SIG-M5 (cell line): ENCODE measurements at regions not wholly inside any gene's neighbourhood (a gene's known extent, or its start where the extent isn't known, plus 50 kb on each side); places are given as distances from the start of the nearest gene placed in this dataset.
"Not testable (repeated sequence)": the region's sequence is repeated elsewhere in the genome, so short reads cannot be mapped to it uniquely, and the experiment has no call there.

Source experiments
- DNase-seq: peaks from one replicate; lab custom pipeline; 2025; lab: John Stamatoyannopoulos, UW

DNA sequence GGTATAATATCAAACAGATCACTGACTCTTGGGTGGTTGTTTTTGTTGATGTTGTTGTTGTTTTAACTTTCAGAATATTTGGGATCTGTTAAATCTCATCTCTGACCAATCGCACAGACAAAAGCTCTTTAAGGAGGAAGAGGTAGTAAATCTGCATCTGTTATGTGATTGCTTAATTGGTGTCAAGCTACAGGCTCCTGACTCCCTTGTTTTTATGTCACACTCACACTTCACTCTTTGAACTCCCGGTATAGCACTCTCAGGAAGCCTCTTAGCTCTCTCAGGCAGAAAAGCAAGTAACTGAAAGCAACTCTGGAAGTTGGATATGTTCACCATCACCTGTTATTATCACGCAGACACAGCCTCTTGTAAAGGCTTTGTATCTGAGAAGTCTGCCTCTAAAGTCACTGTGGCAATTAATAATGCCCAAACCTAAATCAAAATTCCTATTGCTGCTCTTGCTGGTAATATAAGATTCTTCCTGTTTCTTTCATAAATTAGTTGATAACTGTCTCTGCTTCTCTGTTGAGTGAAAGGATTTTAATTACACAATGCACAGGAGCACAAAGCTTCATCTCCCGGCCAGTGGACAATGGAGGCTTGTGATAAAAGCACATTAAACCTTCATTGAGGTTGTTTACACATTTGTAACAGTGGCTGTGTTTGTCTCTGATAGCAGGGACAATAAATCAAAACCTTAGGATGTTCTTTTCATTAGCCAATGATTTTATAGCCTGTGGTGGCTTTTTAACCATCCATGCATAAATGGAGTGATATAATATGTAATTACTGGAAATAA is 576.7 kb downstream of the MFSD1 start:
- no peak for DNase-seq

DNA sequence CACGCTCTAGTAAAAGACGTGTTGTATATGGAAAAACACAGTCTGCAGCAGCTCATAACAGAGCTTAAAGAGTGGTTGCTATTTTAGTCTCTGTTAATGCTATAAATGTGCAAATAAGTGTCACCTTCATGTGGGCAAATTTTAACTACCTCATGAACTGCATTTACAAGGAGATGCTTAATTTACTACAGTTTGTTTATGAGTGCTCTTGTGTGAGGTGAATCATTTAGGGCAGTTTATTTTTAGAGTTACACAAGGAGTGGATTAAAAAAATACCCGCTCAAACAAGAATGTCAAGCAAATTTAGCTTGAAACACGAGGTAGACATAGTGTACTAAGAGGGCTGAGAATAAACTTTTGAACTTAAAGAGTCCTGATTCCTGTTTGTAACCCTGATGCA is 579.0 kb downstream of the MFSD1 start:
- no peak for DNase-seq

DNA sequence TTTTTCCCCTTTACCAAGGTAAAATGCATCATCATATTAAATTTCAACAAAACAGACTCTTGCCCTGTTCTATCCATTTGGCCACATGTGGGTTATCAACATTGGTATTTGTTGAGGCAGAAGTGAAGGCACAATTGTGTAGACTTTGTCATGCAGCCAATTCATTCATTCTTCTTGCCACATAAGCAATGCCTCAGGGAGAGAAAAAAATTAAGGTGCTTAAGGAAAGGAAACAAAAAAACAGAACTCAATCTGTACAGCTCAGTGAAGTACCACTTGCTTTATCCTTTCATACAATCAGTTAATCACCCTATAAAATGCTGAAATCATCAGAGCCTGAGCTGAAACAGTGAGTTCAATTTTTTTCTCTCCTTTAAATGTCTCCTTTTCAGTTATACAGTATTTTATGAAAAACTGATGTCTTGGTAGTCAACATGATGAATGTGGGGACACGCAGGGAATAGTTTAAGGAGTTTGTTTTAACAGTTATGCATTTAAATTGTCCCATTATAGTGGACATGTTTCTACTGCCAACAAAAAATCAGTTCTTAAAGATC is 588.9 kb downstream of the MFSD1 start:
- DNase-seq, result no peak

DNA sequence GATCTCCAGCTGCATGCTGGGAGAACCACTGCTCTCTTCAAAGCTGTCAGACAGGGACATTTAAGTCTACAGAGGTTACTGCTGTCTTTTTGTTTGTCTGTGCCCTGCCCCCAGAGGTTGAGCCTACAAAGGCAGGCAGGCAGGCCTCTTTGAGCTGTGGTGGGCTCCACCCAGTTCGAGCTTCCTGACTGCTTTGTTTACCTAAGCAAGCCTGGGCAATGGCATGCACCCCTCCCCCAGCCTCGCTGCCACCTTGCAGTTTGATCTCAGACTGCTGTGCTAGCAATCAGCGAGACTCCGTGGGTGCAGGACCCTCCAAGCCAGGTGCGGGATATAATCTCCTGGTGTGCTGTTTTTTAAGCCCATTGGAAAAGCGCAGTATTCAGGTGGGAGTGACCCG is 591.0 kb upstream of the IL12A start:
- DNase-seq, result not testable (repeated sequence)

DNA sequence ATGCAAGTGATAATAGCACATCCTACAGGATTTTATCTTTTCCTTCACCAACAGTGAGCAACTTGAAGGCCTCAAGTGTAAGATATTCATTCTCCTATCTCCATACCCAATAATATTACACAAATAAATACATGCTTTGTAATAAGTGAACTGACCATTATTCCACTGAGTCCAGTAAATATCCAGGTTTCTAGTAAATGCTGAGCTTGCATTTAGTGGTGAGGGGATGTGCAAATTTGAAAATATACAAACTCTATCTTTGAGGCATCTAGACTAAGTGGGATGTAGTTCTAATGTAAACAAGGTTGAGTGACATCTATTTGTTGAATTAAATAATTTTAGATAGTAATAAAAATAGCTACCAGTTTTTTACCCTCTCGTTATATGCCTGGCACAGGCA is 587.6 kb upstream of the IL12A start:
- DNase-seq, result no peak

DNA sequence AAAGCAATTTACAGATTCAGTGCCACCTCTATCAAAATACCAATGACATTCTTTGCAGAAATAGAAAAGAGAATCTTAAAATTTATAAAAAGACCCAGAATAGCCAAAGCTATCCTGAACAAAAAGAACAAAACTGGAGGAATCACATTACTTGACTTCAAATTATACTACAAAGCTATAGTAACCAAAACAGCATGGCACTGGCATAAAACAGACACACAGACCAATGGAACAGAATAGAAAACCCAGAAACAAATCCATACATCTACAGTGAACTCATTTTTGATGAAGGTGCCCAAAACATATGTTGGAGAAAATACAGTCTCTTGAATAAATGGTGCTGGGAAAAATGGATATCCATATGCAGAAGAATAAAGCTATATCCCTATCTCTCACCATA is 578.9 kb upstream of the IL12A start:
- not testable (repeated sequence) for DNase-seq

DNA sequence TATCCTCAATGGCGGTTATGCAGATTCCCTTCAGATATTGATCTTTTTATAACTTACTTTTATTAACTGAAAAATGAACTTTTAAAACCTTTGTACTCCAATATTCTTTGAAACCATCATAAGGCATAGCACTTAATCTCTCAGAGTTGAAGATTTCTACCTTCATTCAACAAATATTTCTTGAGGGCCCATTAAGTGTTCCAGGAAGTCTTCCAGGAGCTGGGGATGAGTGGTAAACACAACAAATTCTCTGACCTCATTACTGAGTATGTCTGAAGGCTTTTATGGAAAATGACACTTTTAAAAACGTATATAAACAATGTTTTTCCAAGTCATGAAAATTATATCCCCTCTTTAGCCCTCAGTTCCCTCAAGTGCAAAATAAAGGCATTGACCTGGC is 575.3 kb upstream of the IL12A start:
- DNase-seq, result no peak

DNA sequence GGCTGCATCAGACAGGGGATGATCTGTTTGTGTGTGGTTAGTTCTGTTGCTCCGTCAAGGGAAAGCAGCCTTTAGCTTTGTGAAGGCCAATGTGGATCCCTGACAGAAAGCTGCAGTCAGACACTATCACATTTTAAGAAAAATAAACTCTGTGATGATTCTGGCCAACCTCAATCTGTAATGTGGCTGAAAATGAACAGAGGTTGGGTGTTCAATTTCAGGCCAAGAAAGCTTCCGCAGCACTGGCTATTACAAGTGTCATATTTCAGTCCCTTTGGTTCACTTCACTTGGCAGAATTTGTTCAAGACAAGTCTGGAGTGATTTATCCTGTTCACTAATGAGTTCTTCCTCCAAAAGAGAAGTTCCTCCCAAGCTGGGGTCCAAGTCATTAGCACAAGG is 571.8 kb upstream of the IL12A start:
- no peak for DNase-seq

DNA sequence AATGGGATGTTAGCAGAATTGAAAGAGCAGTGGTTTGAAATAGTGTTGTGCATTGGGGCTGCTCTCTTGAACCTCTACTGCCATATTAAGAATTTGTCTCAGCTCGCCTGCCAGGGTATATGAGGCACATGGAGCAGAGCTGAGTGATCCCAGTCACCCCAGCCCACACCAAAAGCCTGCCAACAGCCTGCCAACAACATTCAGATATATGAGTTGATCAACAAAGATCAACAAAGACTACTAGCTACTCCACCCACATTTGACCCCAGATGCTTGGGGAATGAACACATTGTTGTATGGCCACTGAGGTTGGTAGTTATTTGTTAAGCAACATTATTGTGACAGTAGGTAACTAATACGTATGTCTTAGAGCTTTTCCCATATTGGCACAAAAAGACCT is 570.9 kb upstream of the IL12A start:
- no peak for DNase-seq

DNA sequence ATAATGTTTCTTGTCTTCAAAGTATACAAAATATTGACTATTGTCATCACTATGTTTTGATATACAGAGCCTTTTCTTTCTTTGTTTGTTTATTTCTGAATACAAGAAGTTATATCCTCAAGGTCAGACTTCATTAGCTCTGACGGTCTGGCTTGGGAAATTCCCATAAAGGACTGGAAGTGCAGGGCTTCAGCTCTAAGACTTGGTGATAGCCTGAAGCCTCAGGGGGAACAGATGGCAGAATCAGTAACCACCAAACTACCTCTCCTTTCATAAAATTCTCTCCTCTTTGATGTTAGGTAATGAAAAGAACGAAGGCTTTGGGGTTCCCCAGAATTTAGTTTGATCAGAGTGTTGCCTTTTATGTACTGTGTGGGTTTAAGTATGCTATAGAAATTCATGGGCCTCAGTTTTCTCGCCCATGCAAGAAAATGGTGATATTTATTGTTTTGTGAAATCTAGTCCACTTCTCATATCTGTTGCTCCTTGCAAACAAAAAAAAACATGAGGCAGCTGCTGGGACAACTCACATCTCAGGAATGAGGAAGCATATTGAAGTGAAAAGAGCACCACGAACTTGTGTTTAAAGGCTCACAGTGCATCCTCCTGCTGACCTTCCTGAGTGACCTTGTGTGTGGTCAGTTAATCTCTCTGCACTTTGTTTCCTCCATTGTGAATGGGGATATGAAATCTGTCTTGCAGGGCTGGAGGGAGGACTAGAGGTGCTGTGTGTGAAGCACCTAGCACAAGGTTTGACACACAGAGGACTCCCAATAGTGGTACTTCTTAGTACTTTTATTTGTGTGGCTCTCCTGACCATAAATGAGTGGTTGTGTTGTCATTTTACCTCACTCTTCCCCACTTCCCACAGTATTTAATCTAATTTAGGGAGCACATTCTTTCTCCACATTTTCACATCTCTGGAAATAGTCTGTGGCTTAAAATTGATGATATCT is 569.8 kb upstream of the IL12A start:
- DNase-seq, result no peak

DNA sequence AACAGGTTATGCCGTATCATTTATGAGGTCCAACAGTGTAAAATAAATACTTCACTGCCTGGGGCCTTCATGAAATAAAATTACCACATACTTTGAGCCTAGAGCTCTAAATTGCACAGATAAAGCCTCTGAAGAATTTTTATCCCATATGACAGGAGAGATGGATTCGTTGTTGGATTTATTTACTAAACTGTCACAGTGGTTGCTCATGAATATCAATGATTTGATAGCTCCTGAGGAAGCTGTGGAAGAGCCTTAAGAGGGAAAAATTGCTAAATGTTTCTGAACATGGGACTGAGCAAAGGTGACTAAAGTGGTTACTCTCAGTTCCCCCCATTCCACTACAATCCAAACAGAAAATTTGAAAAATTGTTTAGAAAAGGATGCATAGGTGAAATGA is 558.9 kb upstream of the IL12A start:
- DNase-seq, result no peak

DNA sequence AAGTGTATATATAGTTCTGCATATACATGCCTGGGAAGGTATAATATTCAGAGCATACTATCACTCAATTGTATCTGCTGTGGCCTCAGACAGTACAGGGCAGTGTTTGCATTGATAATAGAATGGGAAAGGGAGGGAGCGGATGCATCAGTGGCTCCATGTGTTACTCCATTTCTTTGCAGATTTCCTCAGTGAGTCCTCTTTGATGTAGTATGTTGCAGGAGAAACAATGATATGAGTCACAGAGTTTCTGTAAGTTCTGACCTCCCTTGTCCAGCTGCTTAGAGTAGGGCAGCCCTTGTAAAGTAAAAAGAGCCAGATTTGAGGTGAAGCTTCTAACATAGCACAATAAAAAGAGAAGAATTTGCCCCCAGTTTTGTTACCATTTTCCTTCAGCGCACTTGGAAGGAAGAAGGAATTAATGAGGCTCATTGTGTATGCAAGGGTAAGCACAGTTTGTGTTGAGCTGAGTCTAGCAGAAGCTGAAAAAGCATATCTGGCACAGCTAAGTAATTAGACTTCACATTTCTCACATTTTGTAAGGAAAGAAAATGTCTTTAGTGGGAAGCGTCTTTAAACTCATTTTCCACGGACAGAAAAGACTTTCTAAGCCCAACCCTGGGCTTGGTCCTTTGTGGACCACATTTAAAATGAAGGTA is 555.8 kb upstream of the IL12A start:
- no peak for DNase-seq

DNA sequence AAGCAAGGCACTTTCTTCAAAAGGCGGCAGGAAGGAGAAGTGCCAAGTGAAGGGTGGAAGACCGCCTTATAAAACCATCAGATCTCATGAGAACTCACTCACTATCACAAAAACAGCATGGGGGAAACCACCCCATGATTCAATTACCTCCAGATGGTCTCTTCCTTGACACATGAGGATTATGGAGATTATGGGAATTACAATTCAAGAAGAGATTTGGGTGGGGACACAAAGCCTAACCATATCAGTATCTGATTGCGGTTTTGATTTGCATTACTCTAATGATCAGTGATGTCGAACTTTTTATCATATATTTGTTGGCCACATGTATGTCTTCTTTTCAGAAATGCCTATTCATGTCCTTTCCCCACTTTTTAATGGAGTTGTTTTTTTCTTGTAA is 549.3 kb upstream of the IL12A start:
- no peak for DNase-seq

DNA sequence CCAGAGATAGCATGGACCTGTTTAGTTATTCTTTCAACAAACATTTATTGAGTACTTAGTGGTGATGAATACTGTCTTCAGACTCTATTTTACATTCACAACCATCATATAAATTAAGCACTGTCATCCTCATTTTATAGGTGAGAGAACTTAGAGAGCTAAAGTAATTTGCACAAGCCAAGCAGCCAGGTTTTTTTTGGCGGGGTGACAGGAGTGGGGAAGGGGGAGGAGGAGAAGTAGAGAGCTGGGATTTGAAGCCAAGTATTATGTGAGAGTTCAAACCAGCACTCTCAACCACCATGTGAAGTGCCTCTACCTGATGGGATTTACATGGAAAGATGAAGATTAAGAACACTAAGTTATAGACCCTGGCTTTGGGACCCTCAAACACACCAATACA is 547.4 kb upstream of the IL12A start:
- no peak for DNase-seq

DNA sequence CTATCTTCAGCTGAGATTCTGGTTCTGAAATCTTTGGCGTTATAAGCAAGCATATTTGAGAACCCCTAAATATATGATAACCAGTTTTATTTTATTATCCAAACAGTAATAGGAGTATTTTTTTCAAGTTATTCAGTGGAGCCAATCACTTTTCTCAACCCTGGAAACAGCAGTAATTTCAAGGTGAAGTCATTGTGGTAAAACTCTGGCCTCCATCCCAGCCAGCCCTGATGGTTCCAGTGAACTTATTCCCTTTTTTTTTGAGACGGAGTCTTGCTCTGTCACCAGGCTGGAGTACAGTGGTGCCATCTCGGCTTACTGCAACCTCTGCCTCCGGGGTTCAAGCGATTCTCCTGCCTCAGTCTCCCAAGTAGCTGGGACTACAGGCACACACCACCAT is 545.4 kb upstream of the IL12A start:
- DNase-seq, result no peak

DNA sequence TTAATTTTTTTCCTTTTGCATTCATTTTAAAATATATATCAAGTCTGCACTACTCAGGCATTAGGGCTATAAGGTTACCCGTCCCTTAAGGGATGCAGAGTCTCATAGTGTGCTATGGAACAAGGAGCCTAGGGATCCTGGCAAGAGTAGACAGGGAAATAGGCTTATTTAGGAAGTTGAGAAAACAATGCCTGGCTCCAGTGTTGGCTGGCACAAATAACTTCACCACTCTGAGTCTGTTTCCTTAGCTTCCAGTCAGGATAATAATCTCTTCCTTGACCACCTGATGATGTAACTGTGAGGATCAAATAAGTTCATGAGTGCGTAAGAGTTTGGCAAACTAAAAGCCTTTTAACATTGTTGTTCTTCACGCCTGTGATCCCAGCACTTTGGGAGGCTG is 540.8 kb upstream of the IL12A start:
- no peak for DNase-seq

DNA sequence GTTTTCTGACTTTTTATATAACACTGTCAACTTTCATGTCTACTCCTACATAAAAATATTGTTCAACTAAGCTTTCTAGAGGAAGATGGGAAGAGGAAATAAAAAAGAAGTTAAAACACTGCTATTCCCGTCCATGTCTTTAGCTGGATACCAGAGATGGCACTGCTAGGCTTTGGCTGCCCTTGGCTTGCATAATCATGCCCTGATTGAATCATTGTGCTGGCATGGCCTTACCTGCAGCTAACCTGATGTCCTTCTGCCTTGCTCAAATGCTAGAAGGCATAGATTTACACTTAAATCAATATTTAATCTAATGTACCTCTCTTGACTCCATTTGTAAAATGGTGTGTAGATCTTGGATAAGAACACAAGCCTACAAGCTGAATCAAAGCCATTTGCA is 539.7 kb upstream of the IL12A start:
- no peak for DNase-seq

DNA sequence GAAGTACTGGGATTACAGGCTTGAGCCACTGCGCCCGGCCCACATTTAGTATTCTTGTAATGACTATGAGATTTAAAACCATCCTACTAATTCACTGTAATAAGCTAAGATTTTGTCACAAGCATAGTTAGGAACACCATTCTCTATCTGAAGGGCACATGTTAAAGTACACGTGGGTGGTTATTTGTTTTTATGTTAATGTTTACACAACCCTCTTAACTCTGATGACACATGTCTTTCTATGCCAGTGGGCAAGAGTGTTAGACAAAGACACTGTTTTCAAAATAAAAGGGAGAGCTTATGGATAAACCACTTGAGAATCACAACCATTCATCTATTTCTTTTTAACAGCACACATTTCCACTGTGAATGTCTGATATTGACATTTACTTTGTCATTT is 537.6 kb upstream of the IL12A start:
- no peak for DNase-seq

DNA sequence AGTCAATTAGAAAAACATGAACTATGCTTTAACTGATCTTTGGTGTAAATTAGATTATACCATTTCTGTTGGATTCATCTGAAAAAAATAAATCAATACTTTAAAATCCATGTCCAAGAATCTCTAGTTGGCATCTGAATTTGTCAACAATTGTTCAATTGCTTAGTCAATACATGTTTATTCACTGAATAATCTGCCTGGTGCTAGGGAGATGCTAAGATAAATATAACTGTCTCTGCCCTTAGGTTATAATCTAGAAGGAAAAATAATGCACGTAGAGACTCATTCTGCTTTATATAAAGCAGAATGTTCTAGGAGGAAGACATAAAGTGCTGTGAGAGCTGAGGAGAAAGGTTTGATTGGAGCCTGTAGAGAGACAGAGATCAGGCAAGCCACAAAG is 537.2 kb upstream of the IL12A start:
- DNase-seq, result no peak

DNA sequence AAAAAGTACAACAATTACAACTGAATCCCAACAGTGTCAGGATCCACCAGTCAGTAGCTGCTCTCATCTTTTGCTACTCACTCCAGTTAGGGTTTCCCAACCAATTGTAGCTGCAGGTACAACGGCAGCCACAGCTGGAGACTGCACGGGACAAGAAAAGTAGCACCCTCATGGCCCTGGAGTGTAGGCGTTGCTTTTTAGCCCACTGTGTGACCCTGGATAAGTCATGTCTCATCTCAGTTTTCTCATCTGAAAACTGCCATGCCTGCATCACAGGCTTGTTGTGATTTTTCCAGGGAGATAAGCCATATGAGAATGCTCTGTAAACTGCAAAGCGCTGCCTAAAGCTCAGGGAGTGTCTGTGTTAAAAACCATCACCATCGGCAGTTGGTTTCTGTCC is 535.6 kb upstream of the IL12A start:
- DNase-seq, result no peak

DNA sequence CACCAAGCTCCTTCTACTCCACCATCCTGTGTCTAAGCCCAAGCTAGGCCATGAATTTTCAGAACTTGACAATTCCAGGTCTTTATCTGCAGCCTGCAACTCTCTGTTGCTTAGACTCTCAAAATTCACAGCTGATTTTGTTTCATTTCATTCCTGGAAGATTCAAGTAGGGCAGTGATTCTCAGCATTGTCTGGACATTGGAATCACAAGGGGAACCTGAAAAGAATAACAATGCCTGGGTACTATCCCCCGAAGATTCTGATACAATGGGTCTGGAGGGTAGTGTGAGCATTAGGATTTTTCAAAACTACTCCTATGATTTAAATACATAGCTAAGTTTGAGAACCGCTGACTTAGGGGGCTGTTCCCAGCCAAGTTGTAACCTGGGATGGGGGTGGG is 534.7 kb upstream of the IL12A start:
- no peak for DNase-seq

DNA sequence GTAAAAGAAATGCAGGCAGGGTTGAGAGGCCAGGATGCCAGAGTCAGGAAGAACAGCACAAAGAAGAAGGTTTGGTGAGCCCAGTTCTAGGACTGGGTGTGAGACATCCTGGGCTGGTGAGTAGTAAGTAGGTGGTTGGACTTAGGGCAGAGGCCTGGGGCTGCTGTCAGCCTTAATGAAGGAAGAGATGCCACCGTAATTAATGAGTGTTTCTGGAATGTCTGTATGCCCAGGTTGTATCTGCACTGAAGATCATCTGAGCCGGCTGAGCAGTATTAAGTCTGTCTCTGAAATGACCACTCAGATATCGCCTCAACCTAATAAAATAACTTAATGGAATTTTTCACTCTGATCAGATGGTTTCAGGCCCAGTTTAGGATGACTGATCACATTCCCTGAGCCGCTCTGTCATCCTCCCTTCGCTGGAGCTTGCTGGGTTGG is 532.9 kb upstream of the IL12A start:
- DNase-seq, result no peak
